ENCODE measurements at regions not wholly inside any gene's neighbourhood (a gene's known extent, or its start where the extent isn't known, plus 50 kb on each side); places are given as distances from the start of the nearest gene placed in this dataset.

DNA sequence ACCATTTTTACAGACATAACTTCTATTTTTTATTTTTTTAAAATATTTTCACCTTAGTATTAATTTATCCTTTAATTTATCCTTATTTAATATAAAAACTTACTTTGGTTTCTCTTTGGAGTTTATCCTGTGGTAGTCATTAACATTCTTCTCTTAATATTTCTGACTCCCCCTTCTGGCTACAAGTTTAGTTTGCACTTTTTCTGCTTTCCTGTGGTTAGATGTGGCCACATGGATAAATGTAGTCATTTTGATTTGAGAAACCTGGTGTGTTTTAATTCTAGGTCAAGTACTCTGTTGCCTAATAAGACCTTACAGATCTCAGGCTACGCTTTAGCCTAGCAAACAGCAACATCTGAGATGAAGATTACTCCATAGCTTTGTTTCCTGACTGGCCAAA lies 1187.5 kb downstream of the HACE1 start:
- TF ChIP-seq, protein P1, sequence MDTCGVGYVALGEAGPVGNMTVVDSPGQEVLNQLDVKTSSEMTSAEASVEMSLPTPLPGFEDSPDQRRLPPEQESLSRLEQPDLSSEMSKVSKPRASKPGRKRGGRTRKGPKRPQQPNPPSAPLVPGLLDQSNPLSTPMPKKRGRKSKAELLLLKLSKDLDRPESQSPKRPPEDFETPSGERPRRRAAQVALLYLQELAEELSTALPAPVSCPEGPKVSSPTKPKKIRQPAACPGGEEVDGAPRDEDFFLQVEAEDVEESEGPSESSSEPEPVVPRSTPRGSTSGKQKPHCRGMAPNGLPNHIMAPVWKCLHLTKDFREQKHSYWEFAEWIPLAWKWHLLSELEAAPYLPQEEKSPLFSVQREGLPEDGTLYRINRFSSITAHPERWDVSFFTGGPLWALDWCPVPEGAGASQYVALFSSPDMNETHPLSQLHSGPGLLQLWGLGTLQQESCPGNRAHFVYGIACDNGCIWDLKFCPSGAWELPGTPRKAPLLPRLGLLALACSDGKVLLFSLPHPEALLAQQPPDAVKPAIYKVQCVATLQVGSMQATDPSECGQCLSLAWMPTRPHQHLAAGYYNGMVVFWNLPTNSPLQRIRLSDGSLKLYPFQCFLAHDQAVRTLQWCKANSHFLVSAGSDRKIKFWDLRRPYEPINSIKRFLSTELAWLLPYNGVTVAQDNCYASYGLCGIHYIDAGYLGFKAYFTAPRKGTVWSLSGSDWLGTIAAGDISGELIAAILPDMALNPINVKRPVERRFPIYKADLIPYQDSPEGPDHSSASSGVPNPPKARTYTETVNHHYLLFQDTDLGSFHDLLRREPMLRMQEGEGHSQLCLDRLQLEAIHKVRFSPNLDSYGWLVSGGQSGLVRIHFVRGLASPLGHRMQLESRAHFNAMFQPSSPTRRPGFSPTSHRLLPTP (IDR thresholded peaks at IDR 0.05; ENCODE audit: borderline replicate concordance, extremely low read depth, insufficient read length), result no peak
- TF ChIP-seq MTA1 (IDR thresholded peaks at IDR 0.05; ENCODE audit: borderline replicate concordance), result no peak
- no peak for TF ChIP-seq CBX8 (IDR thresholded peaks at IDR 0.05; ENCODE audit: borderline replicate concordance, extremely low read depth, low read depth, low read length, poor library complexity, severe bottlenecking)
- TF ChIP-seq RAD21 (CRISPR knock-in tag; conservative IDR thresholded peaks at IDR 0.05 in 1 of 2, IDR thresholded peaks at IDR 0.05 in 1 of 2), result no peak
- no peak for TF ChIP-seq FOXM1 (IDR thresholded peaks at IDR 0.05; ENCODE audit: low read depth)
- no peak for TF ChIP-seq FOXM1 (CRISPR knock-in tag; IDR thresholded peaks at IDR 0.05; ENCODE audit: low read depth)
- TF ChIP-seq, protein P2, sequence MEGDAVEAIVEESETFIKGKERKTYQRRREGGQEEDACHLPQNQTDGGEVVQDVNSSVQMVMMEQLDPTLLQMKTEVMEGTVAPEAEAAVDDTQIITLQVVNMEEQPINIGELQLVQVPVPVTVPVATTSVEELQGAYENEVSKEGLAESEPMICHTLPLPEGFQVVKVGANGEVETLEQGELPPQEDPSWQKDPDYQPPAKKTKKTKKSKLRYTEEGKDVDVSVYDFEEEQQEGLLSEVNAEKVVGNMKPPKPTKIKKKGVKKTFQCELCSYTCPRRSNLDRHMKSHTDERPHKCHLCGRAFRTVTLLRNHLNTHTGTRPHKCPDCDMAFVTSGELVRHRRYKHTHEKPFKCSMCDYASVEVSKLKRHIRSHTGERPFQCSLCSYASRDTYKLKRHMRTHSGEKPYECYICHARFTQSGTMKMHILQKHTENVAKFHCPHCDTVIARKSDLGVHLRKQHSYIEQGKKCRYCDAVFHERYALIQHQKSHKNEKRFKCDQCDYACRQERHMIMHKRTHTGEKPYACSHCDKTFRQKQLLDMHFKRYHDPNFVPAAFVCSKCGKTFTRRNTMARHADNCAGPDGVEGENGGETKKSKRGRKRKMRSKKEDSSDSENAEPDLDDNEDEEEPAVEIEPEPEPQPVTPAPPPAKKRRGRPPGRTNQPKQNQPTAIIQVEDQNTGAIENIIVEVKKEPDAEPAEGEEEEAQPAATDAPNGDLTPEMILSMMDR (IDR thresholded peaks at IDR 0.05 in 2 of 3, conservative IDR thresholded peaks at IDR 0.05 in 1 of 3; ENCODE audit: insufficient read depth in 2 of 3, low read depth in 1 of 3, low read length in 3 of 3), result no peak
- no peak for TF ChIP-seq NCOA6 (IDR thresholded peaks at IDR 0.05)
- no peak for TF ChIP-seq NR3C1 (CRISPR knock-in tag; IDR thresholded peaks at IDR 0.05)
- TF ChIP-seq MXI1 (IDR thresholded peaks at IDR 0.05; ENCODE audit: low read depth, low read length), result no peak
- no peak for TF ChIP-seq CC2D1A (IDR thresholded peaks at IDR 0.05)
